MM.1S (cell line): ENCODE measurements at regions not wholly inside any gene's neighbourhood (a gene's known extent, or its start where the extent isn't known, plus 50 kb on each side); places are given as distances from the start of the nearest gene placed in this dataset.

Experiments used
- EZH2 ChIP-seq: fragments of 300-600 bp; sonication (generic); optimal IDR thresholded peaks from 2 replicates; pipeline ENCODE3; 2017; ENCODE audit warnings: low read depth, mild to moderate bottlenecking, antibody characterized with exemption, low read length, mixed read lengths
- TF ChIP-seq, protein P1 (sequence below): fragments of 300-600 bp; sonication (generic); IDR thresholded peaks from 2 replicates; pipeline ENCODE4 v1.5.1; 2016; ENCODE audit warnings: antibody characterized with exemption, low read length, mixed read lengths

DNA sequence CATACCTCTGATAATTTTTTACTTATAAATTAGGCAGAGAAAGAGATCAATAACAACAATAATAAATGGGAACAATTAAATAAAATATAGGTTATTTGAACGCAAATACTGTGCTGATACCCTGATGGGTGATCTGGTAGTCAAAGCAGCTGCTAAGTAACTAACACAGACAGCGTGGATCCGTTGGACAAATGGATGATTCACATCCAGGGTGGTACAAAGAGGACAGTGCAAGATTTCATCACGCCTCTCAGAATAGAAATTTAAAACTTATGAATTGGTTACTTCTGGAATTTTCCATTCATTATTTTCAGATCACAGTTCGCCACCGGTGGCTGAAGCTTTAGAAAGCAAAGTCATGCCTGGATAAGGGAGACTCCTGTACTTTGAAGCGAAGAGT, 1066.0 kb upstream of the ADGRL3 start:
- TF ChIP-seq, protein P1, sequence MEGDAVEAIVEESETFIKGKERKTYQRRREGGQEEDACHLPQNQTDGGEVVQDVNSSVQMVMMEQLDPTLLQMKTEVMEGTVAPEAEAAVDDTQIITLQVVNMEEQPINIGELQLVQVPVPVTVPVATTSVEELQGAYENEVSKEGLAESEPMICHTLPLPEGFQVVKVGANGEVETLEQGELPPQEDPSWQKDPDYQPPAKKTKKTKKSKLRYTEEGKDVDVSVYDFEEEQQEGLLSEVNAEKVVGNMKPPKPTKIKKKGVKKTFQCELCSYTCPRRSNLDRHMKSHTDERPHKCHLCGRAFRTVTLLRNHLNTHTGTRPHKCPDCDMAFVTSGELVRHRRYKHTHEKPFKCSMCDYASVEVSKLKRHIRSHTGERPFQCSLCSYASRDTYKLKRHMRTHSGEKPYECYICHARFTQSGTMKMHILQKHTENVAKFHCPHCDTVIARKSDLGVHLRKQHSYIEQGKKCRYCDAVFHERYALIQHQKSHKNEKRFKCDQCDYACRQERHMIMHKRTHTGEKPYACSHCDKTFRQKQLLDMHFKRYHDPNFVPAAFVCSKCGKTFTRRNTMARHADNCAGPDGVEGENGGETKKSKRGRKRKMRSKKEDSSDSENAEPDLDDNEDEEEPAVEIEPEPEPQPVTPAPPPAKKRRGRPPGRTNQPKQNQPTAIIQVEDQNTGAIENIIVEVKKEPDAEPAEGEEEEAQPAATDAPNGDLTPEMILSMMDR: no peak
- TF ChIP-seq EZH2: no peak
